Right lobe of liver (tissue), 4 donors: ENCODE measurements at regions not wholly inside any gene's neighbourhood (a gene's known extent, or its start where the extent isn't known, plus 50 kb on each side); places are given as distances from the start of the nearest gene placed in this dataset.

Experiments
- POLR2A ChIP-seq: fragments of 450-650 bp; IDR thresholded peaks from one replicate; pipeline ENCODE4 v1.6.1; 2017; ENCODE audit warnings: antibody characterized with exemption, mild to moderate bottlenecking
- TF ChIP-seq, protein P1 (sequence below), 4 donors: fragments of 200-600 bp in 3 of 4; fragments of 450-650 bp in 1 of 4; IDR thresholded peaks; one replicate each; pipeline versions ENCODE4 v1.5.1 to v1.8.0; 2016 to 2022; ENCODE audit warnings: antibody characterized with exemption in 4 of 4, mild to moderate bottlenecking in 2 of 4
- donor health status: DM: no; HTN: no; CAD: no.
- donor health status: DM: no; HTN: no; CAD: no.
- donor health status: DM: no; HTN: yes; CAD: no.

GRCh38 chr7:53917637-53918036 is 624.5 kb upstream of the VSTM2A start:
- TF ChIP-seq, protein P1, sequence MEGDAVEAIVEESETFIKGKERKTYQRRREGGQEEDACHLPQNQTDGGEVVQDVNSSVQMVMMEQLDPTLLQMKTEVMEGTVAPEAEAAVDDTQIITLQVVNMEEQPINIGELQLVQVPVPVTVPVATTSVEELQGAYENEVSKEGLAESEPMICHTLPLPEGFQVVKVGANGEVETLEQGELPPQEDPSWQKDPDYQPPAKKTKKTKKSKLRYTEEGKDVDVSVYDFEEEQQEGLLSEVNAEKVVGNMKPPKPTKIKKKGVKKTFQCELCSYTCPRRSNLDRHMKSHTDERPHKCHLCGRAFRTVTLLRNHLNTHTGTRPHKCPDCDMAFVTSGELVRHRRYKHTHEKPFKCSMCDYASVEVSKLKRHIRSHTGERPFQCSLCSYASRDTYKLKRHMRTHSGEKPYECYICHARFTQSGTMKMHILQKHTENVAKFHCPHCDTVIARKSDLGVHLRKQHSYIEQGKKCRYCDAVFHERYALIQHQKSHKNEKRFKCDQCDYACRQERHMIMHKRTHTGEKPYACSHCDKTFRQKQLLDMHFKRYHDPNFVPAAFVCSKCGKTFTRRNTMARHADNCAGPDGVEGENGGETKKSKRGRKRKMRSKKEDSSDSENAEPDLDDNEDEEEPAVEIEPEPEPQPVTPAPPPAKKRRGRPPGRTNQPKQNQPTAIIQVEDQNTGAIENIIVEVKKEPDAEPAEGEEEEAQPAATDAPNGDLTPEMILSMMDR (IDR thresholded peaks at IDR 0.05), result no peak
- no peak for TF ChIP-seq POLR2A
